ENCODE measurements at regions not wholly inside any gene's neighbourhood (a gene's known extent, or its start where the extent isn't known, plus 50 kb on each side); places are given as distances from the start of the nearest gene placed in this dataset.
"Not testable (repeated sequence)": the region's sequence is repeated elsewhere in the genome, so short reads cannot be mapped to it uniquely, and the experiment has no call there.

GRCh38 chr9:62822185-62822584 lies 1632.3 kb downstream of the SPATA31A7 start:
- ATAC-seq (ENCODE audit: insufficient read depth, low read depth); H2AFZ ChIP-seq (ENCODE audit: low read depth, low read length); H3K4me1 ChIP-seq (ENCODE audit: insufficient read depth, low read length); H3K9ac ChIP-seq (ENCODE audit: low read depth, low read length); H3K79me2 ChIP-seq (ENCODE audit: insufficient read depth, low read length); H3K4me2 ChIP-seq (ENCODE audit: insufficient read depth, low read length); H3K4me3 ChIP-seq (ENCODE audit: low read depth in 1 of 2, low read length in 2 of 2); DNase-seq; H4K20me1 ChIP-seq (ENCODE audit: insufficient read depth, low read length); H3K9me3 ChIP-seq (ENCODE audit: insufficient read depth, low read length, severe bottlenecking); H3K27me3 ChIP-seq (ENCODE audit: insufficient read depth, low read length, poor library complexity); H3K27ac ChIP-seq (ENCODE audit: low read length); H3K36me3 ChIP-seq (ENCODE audit: insufficient read depth, low read length): not testable (repeated sequence)

GRCh38 chr9:62827957-62828907 lies 1638.4 kb downstream of the SPATA31A7 start:
- not testable (repeated sequence) for H3K9me3 ChIP-seq (ENCODE audit: insufficient read depth, low read length, severe bottlenecking); H3K4me2 ChIP-seq (ENCODE audit: insufficient read depth, low read length); H3K27me3 ChIP-seq (ENCODE audit: insufficient read depth, low read length, poor library complexity); H2AFZ ChIP-seq (ENCODE audit: low read depth, low read length); H3K4me3 ChIP-seq (ENCODE audit: low read depth in 1 of 2, low read length in 2 of 2); ATAC-seq (ENCODE audit: insufficient read depth, low read depth); DNase-seq; H3K36me3 ChIP-seq (ENCODE audit: insufficient read depth, low read length); H3K9ac ChIP-seq (ENCODE audit: low read depth, low read length); H3K4me1 ChIP-seq (ENCODE audit: insufficient read depth, low read length); H3K79me2 ChIP-seq (ENCODE audit: insufficient read depth, low read length); H4K20me1 ChIP-seq (ENCODE audit: insufficient read depth, low read length); H3K27ac ChIP-seq (ENCODE audit: low read length)

GRCh38 chr9:62830829-62831459 lies 1641.1 kb downstream of the SPATA31A7 start:
- not testable (repeated sequence) for H3K4me3 ChIP-seq (ENCODE audit: low read depth in 1 of 2, low read length in 2 of 2); H3K27ac ChIP-seq (ENCODE audit: low read length); H3K4me1 ChIP-seq (ENCODE audit: insufficient read depth, low read length); H3K79me2 ChIP-seq (ENCODE audit: insufficient read depth, low read length); H3K4me2 ChIP-seq (ENCODE audit: insufficient read depth, low read length); H4K20me1 ChIP-seq (ENCODE audit: insufficient read depth, low read length); H3K27me3 ChIP-seq (ENCODE audit: insufficient read depth, low read length, poor library complexity); H3K36me3 ChIP-seq (ENCODE audit: insufficient read depth, low read length); H3K9ac ChIP-seq (ENCODE audit: low read depth, low read length); DNase-seq; ATAC-seq (ENCODE audit: insufficient read depth, low read depth); H3K9me3 ChIP-seq (ENCODE audit: insufficient read depth, low read length, severe bottlenecking); H2AFZ ChIP-seq (ENCODE audit: low read depth, low read length)

GRCh38 chr9:62833323-62834200 lies 1643.7 kb downstream of the SPATA31A7 start:
- not testable (repeated sequence) for H3K79me2 ChIP-seq (ENCODE audit: insufficient read depth, low read length); H3K4me1 ChIP-seq (ENCODE audit: insufficient read depth, low read length); H3K9me3 ChIP-seq (ENCODE audit: insufficient read depth, low read length, severe bottlenecking); H3K4me2 ChIP-seq (ENCODE audit: insufficient read depth, low read length); DNase-seq; H4K20me1 ChIP-seq (ENCODE audit: insufficient read depth, low read length); ATAC-seq (ENCODE audit: insufficient read depth, low read depth); H3K9ac ChIP-seq (ENCODE audit: low read depth, low read length); H3K27ac ChIP-seq (ENCODE audit: low read length); H2AFZ ChIP-seq (ENCODE audit: low read depth, low read length); H3K36me3 ChIP-seq (ENCODE audit: insufficient read depth, low read length); H3K4me3 ChIP-seq (ENCODE audit: low read depth in 1 of 2, low read length in 2 of 2); H3K27me3 ChIP-seq (ENCODE audit: insufficient read depth, low read length, poor library complexity)

- not testable (repeated sequence) for H3K9ac ChIP-seq (ENCODE audit: low read depth, low read length); DNase-seq; H3K27me3 ChIP-seq (ENCODE audit: insufficient read depth, low read length, poor library complexity); H3K4me2 ChIP-seq (ENCODE audit: insufficient read depth, low read length); H3K4me1 ChIP-seq (ENCODE audit: insufficient read depth, low read length); H3K79me2 ChIP-seq (ENCODE audit: insufficient read depth, low read length); H3K9me3 ChIP-seq (ENCODE audit: insufficient read depth, low read length, severe bottlenecking); H4K20me1 ChIP-seq (ENCODE audit: insufficient read depth, low read length); ATAC-seq (ENCODE audit: insufficient read depth, low read depth); H3K36me3 ChIP-seq (ENCODE audit: insufficient read depth, low read length); H3K4me3 ChIP-seq (ENCODE audit: low read depth in 1 of 2, low read length in 2 of 2); H2AFZ ChIP-seq (ENCODE audit: low read depth, low read length); H3K27ac ChIP-seq (ENCODE audit: low read length)
Observed at GRCh38 chr9:62837254-62837911, 1647.5 kb downstream of the SPATA31A7 start.

GRCh38 chr9:62838024-62838718 lies 1648.3 kb downstream of the SPATA31A7 start:
- H3K36me3 ChIP-seq (ENCODE audit: insufficient read depth, low read length); H3K9me3 ChIP-seq (ENCODE audit: insufficient read depth, low read length, severe bottlenecking); H3K27ac ChIP-seq (ENCODE audit: low read length); H2AFZ ChIP-seq (ENCODE audit: low read depth, low read length); H3K9ac ChIP-seq (ENCODE audit: low read depth, low read length); H3K79me2 ChIP-seq (ENCODE audit: insufficient read depth, low read length); H3K4me3 ChIP-seq (ENCODE audit: low read depth in 1 of 2, low read length in 2 of 2); DNase-seq; H3K4me2 ChIP-seq (ENCODE audit: insufficient read depth, low read length); H3K27me3 ChIP-seq (ENCODE audit: insufficient read depth, low read length, poor library complexity); H4K20me1 ChIP-seq (ENCODE audit: insufficient read depth, low read length); H3K4me1 ChIP-seq (ENCODE audit: insufficient read depth, low read length); ATAC-seq (ENCODE audit: insufficient read depth, low read depth): not testable (repeated sequence)

- H3K27ac ChIP-seq (ENCODE audit: low read length); H3K4me3 ChIP-seq (ENCODE audit: low read depth in 1 of 2, low read length in 2 of 2); DNase-seq: not testable (repeated sequence)
Observed at GRCh38 chr9:62839168-62839567, 1649.3 kb downstream of the SPATA31A7 start.

More at GRCh38 chr9:62839168-62839567, 1649.3 kb downstream of the SPATA31A7 start:
- H3K9ac ChIP-seq (ENCODE audit: low read depth, low read length); H3K4me2 ChIP-seq (ENCODE audit: insufficient read depth, low read length); H3K79me2 ChIP-seq (ENCODE audit: insufficient read depth, low read length); H3K27me3 ChIP-seq (ENCODE audit: insufficient read depth, low read length, poor library complexity); H3K4me1 ChIP-seq (ENCODE audit: insufficient read depth, low read length); H3K36me3 ChIP-seq (ENCODE audit: insufficient read depth, low read length); H4K20me1 ChIP-seq (ENCODE audit: insufficient read depth, low read length); H3K9me3 ChIP-seq (ENCODE audit: insufficient read depth, low read length, severe bottlenecking); ATAC-seq (ENCODE audit: insufficient read depth, low read depth); H2AFZ ChIP-seq (ENCODE audit: low read depth, low read length): not testable (repeated sequence)

All from DND-41 (cell line).